HL-60 (cell line): ENCODE measurements at regions not wholly inside any gene's neighbourhood (a gene's known extent, or its start where the extent isn't known, plus 50 kb on each side); places are given as distances from the start of the nearest gene placed in this dataset.
"Not testable (repeated sequence)": the region's sequence is repeated elsewhere in the genome, so short reads cannot be mapped to it uniquely, and the experiment has no call there.

ENCODE experiments used
- CTCF ChIP-seq: IDR thresholded peaks from one replicate; pipeline ENCODE4 v1.5.1; 2011; ENCODE audit warnings: low read length, control low read depth, inconsistent platforms; ENCODE audit not compliant: insufficient read depth
- GABPA ChIP-seq: IDR thresholded peaks from 2 replicates; pipeline ENCODE4 v1.6.1; 2012; ENCODE audit warnings: low read depth

- TF ChIP-seq CTCF, GABPA: not testable (repeated sequence)
Measured at GRCh38 chr15:34633602-34634001, 50.2 kb upstream of the GOLGA8B start.
